ENCODE measurements at regions not wholly inside any gene's neighbourhood (a gene's known extent, or its start where the extent isn't known, plus 50 kb on each side); places are given as distances from the start of the nearest gene placed in this dataset.

DNA sequence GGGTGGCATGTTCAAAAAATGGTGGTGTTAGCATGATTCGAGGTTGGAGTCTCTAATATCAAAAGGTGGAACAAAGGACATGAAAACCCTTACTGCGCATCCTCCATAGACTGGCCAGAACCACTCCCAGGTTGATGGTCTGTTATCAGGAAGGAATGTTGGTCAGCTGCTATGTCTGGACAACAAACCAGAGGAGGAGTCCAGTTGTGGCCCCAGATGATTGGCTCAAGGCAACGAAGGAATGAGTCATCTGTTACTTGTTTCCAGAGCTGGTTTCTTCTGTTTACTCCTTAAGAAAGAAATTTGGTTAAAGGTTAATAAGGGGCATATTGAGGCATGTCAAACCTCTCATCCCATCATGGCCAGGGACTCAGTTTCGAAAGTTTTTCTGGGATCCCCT lies 56.8 kb upstream of the GRIA4 start:
- H3K4me1 Mint-ChIP-seq: no peaks in the 10 kb centered on the region
- DNase-seq (ENCODE audit: low spot score in 2 of 2): no peak
- H3K27me3 Mint-ChIP-seq: no peaks in the 10 kb centered on the region
- H3K9me3 Mint-ChIP-seq: peaks cover 6% of the 10 kb centered on the region
- ATAC-seq (replicated peaks; ENCODE audit: extremely low read depth, poor library complexity, severe bottlenecking): no peak
- H3K36me3 Mint-ChIP-seq (ENCODE audit: insufficient read depth): no peaks in the 10 kb centered on the region
- no peak overlapping the region for H3K27ac Mint-ChIP-seq (ENCODE audit: low read depth)
- H3K4me3 Mint-ChIP-seq: no peak overlapping the region

DNA sequence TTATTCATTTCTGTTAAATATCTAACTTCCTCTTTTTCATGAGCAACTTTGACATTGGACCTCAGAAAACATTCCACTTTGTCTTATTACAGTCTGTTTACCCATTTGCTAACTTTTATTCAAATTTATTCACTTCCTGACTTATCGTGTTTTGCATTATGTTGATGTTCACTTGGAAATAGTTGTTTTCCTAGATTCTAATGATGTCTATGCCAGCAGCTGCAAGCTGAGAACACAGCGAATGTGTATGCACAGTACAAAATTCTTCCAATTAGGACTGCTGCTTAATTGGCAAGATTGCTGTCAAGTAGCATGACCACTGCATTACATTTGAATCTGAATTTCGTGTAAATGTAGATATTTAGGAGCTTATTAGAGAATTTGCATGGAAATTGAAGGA lies 61.5 kb upstream of the GRIA4 start:
- Mint-ChIP-seq H3K27ac (ENCODE audit: low read depth) (no peak overlapping the region), H3K36me3 (ENCODE audit: insufficient read depth) (no peaks in the 10 kb centered on the region), H3K9me3 (peaks cover 6% of the 10 kb centered on the region), H3K4me1 (no peaks in the 10 kb centered on the region), H3K4me3 (no peak overlapping the region), H3K27me3 (no peaks in the 10 kb centered on the region)
- no peak for ATAC-seq (replicated peaks; ENCODE audit: extremely low read depth, poor library complexity, severe bottlenecking)
- no peak for DNase-seq (ENCODE audit: low spot score in 2 of 2)

DNA sequence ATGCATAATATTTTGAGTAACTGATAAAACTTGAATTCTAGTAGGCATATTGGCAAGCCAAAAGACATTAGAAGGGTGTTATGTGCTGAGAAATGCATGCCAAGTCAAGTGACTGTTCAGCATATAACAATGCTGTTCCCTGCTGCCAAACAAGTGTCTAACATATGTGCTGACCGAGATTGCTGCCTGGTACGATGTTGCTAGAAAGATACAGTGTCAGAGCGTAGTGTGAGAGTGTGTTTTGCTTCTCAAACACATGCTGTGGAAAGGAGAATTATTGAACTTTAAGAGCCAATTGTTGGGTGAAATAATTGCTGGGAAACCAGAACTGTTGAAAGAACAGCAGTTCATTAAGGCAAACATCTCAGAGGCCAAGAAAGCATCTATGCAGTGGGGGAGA lies 71.3 kb upstream of the GRIA4 start:
- DNase-seq (ENCODE audit: low spot score in 2 of 2): no peak
- ATAC-seq (replicated peaks; ENCODE audit: extremely low read depth, poor library complexity, severe bottlenecking): no peak
- Mint-ChIP-seq H3K27ac (ENCODE audit: low read depth) (no peak overlapping the region), H3K27me3 (no peaks in the 10 kb centered on the region), H3K9me3 (no peaks in the 10 kb centered on the region), H3K4me1 (no peaks in the 10 kb centered on the region), H3K36me3 (ENCODE audit: insufficient read depth) (no peaks in the 10 kb centered on the region), H3K4me3 (no peak overlapping the region)

DNA sequence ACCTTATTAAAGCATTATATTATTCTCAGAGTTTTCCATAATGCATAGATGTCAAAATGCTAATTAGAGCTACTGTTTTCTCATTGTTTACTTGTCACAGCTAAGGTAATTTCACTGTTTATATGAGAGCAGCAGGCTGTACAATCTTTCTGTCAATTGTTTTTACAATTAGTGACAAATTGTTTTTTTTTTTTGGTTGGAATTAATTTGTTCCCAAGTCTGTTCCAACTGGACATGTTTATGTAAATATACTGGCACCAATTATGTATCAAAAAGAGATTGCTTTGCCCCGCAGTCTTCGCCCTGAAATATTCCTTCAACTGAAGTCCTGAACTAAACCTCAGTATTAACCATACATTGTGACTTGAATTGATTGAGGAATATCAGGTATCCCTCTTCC lies 72.3 kb upstream of the GRIA4 start:
- no peak for ATAC-seq (replicated peaks; ENCODE audit: extremely low read depth, poor library complexity, severe bottlenecking)
- Mint-ChIP-seq H3K27me3 (no peaks in the 10 kb centered on the region), H3K4me3 (no peak overlapping the region), H3K4me1 (no peaks in the 10 kb centered on the region), H3K9me3 (no peaks in the 10 kb centered on the region), H3K36me3 (ENCODE audit: insufficient read depth) (no peaks in the 10 kb centered on the region), H3K27ac (ENCODE audit: low read depth) (no peak overlapping the region)
- DNase-seq (ENCODE audit: low spot score in 2 of 2): no peak

DNA sequence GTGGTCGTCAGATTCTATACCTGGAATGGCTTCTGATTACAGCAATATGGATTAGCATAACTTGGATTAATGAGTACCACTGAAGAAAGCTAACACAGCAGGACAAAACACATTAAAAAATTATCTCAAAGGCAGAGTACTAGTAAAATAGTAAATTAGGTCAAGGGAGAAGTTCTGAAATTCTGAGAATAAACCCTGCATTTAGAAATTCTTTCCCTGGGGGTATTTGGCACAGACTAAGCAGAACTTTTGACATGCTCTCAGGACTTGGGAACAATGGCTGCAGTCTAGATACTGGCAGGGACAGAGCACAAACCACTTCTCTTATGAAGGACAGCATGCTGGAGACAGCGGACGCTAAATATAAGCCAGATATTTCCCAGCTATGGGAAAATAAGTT lies 85.6 kb upstream of the GRIA4 start:
- DNase-seq (ENCODE audit: low spot score in 2 of 2) (no peak), ATAC-seq (replicated peaks; ENCODE audit: extremely low read depth, poor library complexity, severe bottlenecking) (no peak)
- Mint-ChIP-seq H3K4me3 (no peak overlapping the region), H3K27me3 (no peaks in the 10 kb centered on the region), H3K4me1 (no peaks in the 10 kb centered on the region), H3K27ac (ENCODE audit: low read depth) (no peak overlapping the region), H3K9me3 (no peaks in the 10 kb centered on the region), H3K36me3 (ENCODE audit: insufficient read depth) (no peaks in the 10 kb centered on the region)

DNA sequence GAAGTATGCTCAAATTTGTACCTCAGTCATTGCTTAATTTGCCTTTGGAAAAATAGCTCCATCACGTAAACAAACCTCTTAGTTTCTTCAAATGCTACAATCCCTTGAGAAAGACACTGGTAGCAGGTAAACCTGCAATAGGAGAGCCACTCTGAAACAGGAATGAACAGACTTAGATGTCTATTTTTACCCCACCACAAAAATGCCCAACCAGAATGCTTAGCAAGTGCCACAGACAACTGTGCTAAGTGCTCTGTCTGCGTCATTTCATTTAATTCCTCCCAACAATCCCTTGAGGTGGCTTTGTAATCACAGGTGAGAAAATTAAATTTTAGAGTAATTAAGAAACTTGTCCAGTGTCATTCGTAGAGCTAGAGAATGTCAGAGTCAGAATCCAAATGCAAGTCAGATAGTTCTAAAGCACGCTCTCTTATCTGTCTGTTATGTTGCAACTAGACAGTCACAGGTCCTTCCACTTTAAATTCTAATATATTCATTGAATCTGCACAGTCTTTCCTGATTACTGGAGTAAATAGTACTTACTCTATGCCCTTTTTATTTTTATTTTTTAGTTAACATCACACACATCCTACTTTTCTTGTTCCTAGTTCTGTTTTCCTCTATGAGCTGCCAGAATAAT lies 89.0 kb upstream of the GRIA4 start:
- Mint-ChIP-seq H3K4me3 (no peak overlapping the region), H3K27me3 (no peaks in the 10 kb centered on the region), H3K27ac (ENCODE audit: low read depth) (no peak overlapping the region), H3K4me1 (no peaks in the 10 kb centered on the region), H3K36me3 (ENCODE audit: insufficient read depth) (no peaks in the 10 kb centered on the region), H3K9me3 (peaks cover 6% of the 10 kb centered on the region)
- ATAC-seq (replicated peaks; ENCODE audit: extremely low read depth, poor library complexity, severe bottlenecking) (no peak), DNase-seq (ENCODE audit: low spot score in 2 of 2) (no peak)

DNA sequence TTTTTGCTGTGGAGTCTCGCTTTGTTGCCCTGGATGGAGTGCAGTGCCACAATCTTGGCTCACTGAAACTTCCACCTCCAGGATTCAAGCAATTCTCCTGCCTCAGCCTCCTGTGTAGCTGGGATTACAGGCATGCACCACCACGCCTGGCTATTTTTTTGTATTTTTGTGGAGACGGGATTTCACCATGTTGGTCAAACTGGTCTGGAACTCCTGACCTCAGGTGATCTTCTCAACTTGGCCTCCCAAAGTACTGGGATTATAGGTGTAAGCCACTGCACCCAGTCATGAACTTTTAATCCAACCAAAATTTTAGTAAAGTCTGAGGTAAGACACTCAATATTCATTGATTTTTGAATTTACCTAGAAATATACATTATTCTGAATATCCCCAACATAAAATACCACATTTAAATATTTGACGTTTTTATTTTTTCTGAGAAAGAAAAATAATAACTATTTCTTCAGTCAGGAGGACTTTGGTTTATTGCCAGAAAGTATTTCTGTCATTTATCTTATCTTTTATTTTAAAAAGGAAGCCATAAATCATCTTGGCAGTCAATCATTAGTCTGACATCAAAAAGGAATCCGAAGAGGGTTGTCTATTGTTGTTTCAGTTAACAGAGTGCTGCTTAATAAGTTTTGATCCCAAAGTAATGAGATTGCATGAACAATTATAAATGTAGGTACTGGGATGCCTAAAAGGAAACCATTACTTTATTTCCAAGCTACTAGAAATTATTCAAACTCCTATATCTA lies 102.2 kb upstream of the GRIA4 start:
- Mint-ChIP-seq H3K27me3 (no peaks in the 10 kb centered on the region), H3K27ac (ENCODE audit: low read depth) (no peak overlapping the region), H3K36me3 (ENCODE audit: insufficient read depth) (no peaks in the 10 kb centered on the region), H3K9me3 (no peaks in the 10 kb centered on the region), H3K4me3 (no peak overlapping the region), H3K4me1 (no peaks in the 10 kb centered on the region)
- no peak for DNase-seq (ENCODE audit: low spot score in 2 of 2)
- ATAC-seq (replicated peaks; ENCODE audit: extremely low read depth, poor library complexity, severe bottlenecking): no peak

DNA sequence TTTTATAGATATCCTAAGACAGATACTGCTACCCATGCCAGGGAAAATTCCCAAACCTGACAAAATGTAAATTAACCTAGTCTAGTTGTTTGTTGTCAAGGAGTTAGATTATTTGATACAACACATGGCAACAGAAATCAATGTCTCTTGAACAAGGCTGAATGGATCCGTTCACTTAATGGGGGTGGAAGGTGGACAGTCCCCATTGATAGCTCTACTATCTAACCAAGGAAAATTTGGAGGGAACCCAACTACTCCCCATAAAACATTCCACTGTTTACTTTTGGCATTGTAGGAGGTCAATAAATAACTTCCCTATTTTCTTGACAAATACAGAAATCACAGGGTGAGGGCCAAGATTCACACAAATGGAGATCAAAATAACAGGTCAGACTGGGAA lies 117.9 kb upstream of the GRIA4 start:
- no peak for DNase-seq (ENCODE audit: low spot score in 2 of 2)
- H3K9me3 Mint-ChIP-seq: no peaks in the 10 kb centered on the region
- no peaks in the 10 kb centered on the region for H3K36me3 Mint-ChIP-seq (ENCODE audit: insufficient read depth)
- no peak overlapping the region for H3K4me3 Mint-ChIP-seq
- H3K27ac Mint-ChIP-seq (ENCODE audit: low read depth): no peak overlapping the region
- ATAC-seq (replicated peaks; ENCODE audit: extremely low read depth, poor library complexity, severe bottlenecking): no peak
- no peaks in the 10 kb centered on the region for H3K4me1 Mint-ChIP-seq
- no peaks in the 10 kb centered on the region for H3K27me3 Mint-ChIP-seq

DNA sequence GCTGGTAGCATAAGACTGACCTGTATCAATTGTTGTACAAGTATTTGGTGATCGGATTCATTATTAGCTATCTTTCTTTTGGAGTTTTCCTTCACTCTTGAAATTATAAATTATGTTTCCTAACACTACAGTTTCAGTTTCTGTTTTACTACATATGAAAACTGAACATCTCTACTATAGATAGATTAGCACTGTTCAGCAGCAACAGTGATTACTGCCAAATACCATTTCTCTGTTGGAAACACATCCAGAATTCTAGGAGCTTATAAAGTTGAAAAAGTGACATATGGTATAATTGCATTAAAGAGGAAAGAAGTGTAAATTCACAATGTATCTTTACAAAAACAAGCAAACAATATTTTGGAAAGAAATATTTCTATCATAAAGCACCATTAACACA lies 118.5 kb upstream of the GRIA4 start:
- Mint-ChIP-seq H3K9me3 (no peaks in the 10 kb centered on the region), H3K4me1 (no peaks in the 10 kb centered on the region), H3K27me3 (no peaks in the 10 kb centered on the region), H3K4me3 (no peak overlapping the region), H3K36me3 (ENCODE audit: insufficient read depth) (no peaks in the 10 kb centered on the region), H3K27ac (ENCODE audit: low read depth) (no peak overlapping the region)
- DNase-seq (ENCODE audit: low spot score in 2 of 2) (no peak), ATAC-seq (replicated peaks; ENCODE audit: extremely low read depth, poor library complexity, severe bottlenecking) (no peak)

DNA sequence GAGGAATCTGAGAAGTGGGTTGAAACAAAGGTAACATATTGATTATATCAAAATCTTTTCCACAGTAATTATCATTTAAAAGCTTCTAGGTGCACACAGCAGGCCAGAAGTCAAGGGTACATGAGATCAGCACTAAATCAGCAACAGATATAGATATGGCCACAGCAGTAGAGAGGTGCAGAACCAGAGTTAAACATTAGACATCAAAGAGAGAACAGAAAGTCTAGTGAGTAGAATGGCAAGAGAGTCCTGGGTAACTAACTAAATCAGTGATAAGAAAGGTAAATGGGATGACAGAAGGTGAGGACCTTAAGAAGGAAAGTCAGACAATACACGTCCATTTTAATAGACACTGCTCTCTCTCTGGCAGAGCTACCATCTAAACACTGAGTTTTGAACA lies 119.5 kb upstream of the GRIA4 start:
- Mint-ChIP-seq H3K27me3 (no peaks in the 10 kb centered on the region), H3K9me3 (no peaks in the 10 kb centered on the region), H3K4me3 (no peak overlapping the region), H3K36me3 (ENCODE audit: insufficient read depth) (no peaks in the 10 kb centered on the region), H3K27ac (ENCODE audit: low read depth) (no peak overlapping the region), H3K4me1 (no peaks in the 10 kb centered on the region)
- no peak for ATAC-seq (replicated peaks; ENCODE audit: extremely low read depth, poor library complexity, severe bottlenecking)
- no peak for DNase-seq (ENCODE audit: low spot score in 2 of 2)

DNA sequence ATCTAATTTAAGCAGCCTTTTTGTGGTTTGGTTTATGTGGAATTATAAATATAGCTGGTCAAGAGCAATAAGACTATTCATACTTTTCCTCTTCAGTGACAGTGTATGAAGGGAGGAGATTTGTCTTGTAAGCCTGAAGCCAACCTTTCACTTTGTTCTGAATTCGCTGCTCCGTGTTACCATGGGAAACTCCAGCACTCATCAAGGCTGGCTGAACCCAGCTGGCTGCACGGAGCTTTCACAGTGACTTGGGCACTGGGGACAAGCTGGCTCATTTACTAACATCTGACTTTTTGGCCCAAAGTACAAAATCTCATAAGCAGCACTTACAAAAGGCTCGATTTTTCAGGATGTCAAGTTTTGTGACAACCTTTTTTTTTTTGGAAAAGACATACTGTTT lies 120.4 kb upstream of the GRIA4 start:
- ATAC-seq (replicated peaks; ENCODE audit: extremely low read depth, poor library complexity, severe bottlenecking) (no peak), DNase-seq (ENCODE audit: low spot score in 2 of 2) (no peak)
- no peaks in the 10 kb centered on the region for H3K9me3 Mint-ChIP-seq
- no peak overlapping the region for H3K27ac Mint-ChIP-seq (ENCODE audit: low read depth)
- H3K4me1 Mint-ChIP-seq: no peaks in the 10 kb centered on the region
- no peaks in the 10 kb centered on the region for H3K27me3 Mint-ChIP-seq
- no peaks in the 10 kb centered on the region for H3K36me3 Mint-ChIP-seq (ENCODE audit: insufficient read depth)
- no peak overlapping the region for H3K4me3 Mint-ChIP-seq

DNA sequence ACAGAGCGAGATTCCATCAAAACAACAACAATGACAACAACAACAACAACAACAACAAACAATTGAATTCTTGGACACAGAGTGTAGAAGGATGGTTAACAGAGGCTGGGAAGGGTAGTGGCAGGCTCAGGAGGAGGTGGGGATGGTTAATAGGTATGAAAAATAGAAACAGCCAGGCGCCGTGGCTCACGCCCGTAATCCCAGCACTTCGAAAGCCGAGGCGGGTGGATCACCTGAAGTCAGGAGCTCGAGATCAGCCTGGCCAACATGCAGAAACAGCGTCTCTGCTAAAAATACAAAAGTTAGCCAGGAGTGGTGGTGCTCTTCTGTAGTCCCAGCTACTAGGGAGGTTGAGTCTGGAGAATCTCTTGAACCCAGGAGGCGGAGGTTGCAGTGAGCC lies 122.9 kb upstream of the GRIA4 start:
- no peaks in the 10 kb centered on the region for H3K4me1 Mint-ChIP-seq
- no peak for DNase-seq (ENCODE audit: low spot score in 2 of 2)

DNA sequence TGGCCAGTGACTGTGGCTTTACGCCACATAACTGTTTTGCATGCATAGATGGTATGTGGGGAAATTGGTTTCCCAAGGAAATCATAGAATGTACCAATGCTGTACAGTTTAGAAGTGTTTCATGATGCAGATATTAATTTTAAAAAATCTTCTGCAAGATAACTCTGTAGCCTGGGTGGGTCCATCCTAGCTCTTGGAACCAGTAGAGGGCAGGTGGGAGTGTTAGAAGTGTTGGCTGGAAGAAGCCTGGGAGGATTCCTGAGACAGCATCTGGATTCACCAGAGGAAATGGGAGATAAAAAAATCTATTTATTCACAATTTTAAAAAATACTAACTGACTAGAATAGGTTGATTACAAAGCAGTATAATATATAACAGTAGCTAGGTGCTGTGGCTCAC lies 139.9 kb upstream of the GRIA4 start:
- H3K4me3 Mint-ChIP-seq: no peak overlapping the region
- no peaks in the 10 kb centered on the region for H3K4me1 Mint-ChIP-seq
- DNase-seq (ENCODE audit: low spot score in 2 of 2) (no peak), ATAC-seq (replicated peaks; ENCODE audit: extremely low read depth, poor library complexity, severe bottlenecking) (no peak)
- no peaks in the 10 kb centered on the region for H3K36me3 Mint-ChIP-seq (ENCODE audit: insufficient read depth)
- peaks cover 6% of the 10 kb centered on the region for H3K9me3 Mint-ChIP-seq
- no peaks in the 10 kb centered on the region for H3K27me3 Mint-ChIP-seq
- H3K27ac Mint-ChIP-seq (ENCODE audit: low read depth): no peak overlapping the region

More for the DNA sequence above, 122.9 kb upstream of the GRIA4 start:
- no peak overlapping the region for H3K27ac Mint-ChIP-seq (ENCODE audit: low read depth)
- H3K9me3 Mint-ChIP-seq: no peaks in the 10 kb centered on the region
- H3K4me3 Mint-ChIP-seq: no peak overlapping the region
- H3K36me3 Mint-ChIP-seq (ENCODE audit: insufficient read depth): no peaks in the 10 kb centered on the region
- no peak for ATAC-seq (replicated peaks; ENCODE audit: extremely low read depth, poor library complexity, severe bottlenecking)
- no peaks in the 10 kb centered on the region for H3K27me3 Mint-ChIP-seq
